Astrocyte (in vitro differentiated cells and primary cell): ENCODE measurements at regions not wholly inside any gene's neighbourhood (a gene's known extent, or its start where the extent isn't known, plus 50 kb on each side); places are given as distances from the start of the nearest gene placed in this dataset.

Experiments used
- EZH2 ChIP-seq: IDR thresholded peaks from 2 replicates; pipeline ENCODE4 v1.6.1; 2012; ENCODE audit warnings: mild to moderate bottlenecking, low read length, inconsistent platforms; ENCODE audit not compliant: insufficient read depth
- TF ChIP-seq, protein P1 (sequence below): IDR thresholded peaks from 2 replicates; pipeline ENCODE4 v1.5.1; 2011; ENCODE audit warnings: low read depth, mild to moderate bottlenecking, inconsistent platforms, low read length, moderate library complexity; ENCODE audit not compliant: insufficient read depth

DNA sequence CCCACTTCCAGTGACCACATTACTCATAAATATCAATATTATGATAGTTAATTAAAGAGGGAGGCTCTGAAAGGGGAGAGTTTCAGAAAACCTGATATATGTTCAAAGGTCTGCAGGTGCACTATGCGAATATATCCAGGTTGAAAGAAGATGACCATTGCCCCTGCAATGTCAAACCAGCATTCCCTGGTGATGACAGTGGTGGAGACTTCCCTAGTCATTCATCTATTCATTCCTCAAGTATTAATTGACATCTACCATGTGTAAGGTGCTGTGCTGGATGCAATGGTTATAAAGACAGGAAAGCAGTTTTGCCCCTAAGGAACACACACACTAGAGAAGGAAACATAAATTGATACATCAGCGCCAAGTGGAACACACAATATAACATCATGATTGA is 588.3 kb upstream of the KCNMB2 start:
- TF ChIP-seq, protein P1, sequence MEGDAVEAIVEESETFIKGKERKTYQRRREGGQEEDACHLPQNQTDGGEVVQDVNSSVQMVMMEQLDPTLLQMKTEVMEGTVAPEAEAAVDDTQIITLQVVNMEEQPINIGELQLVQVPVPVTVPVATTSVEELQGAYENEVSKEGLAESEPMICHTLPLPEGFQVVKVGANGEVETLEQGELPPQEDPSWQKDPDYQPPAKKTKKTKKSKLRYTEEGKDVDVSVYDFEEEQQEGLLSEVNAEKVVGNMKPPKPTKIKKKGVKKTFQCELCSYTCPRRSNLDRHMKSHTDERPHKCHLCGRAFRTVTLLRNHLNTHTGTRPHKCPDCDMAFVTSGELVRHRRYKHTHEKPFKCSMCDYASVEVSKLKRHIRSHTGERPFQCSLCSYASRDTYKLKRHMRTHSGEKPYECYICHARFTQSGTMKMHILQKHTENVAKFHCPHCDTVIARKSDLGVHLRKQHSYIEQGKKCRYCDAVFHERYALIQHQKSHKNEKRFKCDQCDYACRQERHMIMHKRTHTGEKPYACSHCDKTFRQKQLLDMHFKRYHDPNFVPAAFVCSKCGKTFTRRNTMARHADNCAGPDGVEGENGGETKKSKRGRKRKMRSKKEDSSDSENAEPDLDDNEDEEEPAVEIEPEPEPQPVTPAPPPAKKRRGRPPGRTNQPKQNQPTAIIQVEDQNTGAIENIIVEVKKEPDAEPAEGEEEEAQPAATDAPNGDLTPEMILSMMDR: no peak
- TF ChIP-seq EZH2: no peak
